ENCODE measurements at regions not wholly inside any gene's neighbourhood (a gene's known extent, or its start where the extent isn't known, plus 50 kb on each side); places are given as distances from the start of the nearest gene placed in this dataset.
"Not testable (repeated sequence)": the region's sequence is repeated elsewhere in the genome, so short reads cannot be mapped to it uniquely, and the experiment has no call there.

GRCh38 chr12:73612551-73612950, 925.1 kb upstream of the ATXN7L3B start:
- H3K36me3 ChIP-seq (ENCODE audit: insufficient read depth, low read length), result no peaks in the 10 kb centered on the region
- no peak overlapping the region for H3K4me3 ChIP-seq (ENCODE audit: low read length)
- no peak overlapping the region for H3K27ac ChIP-seq (ENCODE audit: low read length)
- H3K4me2 ChIP-seq (ENCODE audit: low read depth, low read length, poor library complexity, severe bottlenecking), result no peak overlapping the region
- H3K4me1 ChIP-seq (ENCODE audit: low read length), result no peaks in the 10 kb centered on the region
- H2AFZ ChIP-seq (ENCODE audit: low read length), result no peak overlapping the region
- no peaks in the 10 kb centered on the region for H3K27me3 ChIP-seq (ENCODE audit: low read length)
- H3K79me2 ChIP-seq (ENCODE audit: low read length), result no peaks in the 10 kb centered on the region
- H3K9ac ChIP-seq (ENCODE audit: low read length), result no peak overlapping the region
- H4K20me1 ChIP-seq (ENCODE audit: insufficient read depth, low read depth, low read length), result no peaks in the 10 kb centered on the region
- peaks cover 4% of the 10 kb centered on the region for H3K9me3 ChIP-seq (ENCODE audit: low read length)
- H3K9me2 ChIP-seq (replicated peaks; ENCODE audit: insufficient read depth, low read length), result no peaks in the 10 kb centered on the region
- no peak for DNase-seq

GRCh38 chr12:73623421-73623820, 914.2 kb upstream of the ATXN7L3B start:
- Histone ChIP-seq H3K36me3 (ENCODE audit: insufficient read depth, low read length) (no peaks in the 10 kb centered on the region), H3K9me3 (ENCODE audit: low read length) (peaks cover 24% of the 10 kb centered on the region), H3K4me3 (ENCODE audit: low read length) (no peak overlapping the region), H3K4me1 (ENCODE audit: low read length) (no peaks in the 10 kb centered on the region), H3K9me2 (replicated peaks; ENCODE audit: insufficient read depth, low read length) (no peaks in the 10 kb centered on the region), H3K27ac (ENCODE audit: low read length) (no peak overlapping the region), H4K20me1 (ENCODE audit: insufficient read depth, low read depth, low read length) (no peaks in the 10 kb centered on the region), H2AFZ (ENCODE audit: low read length) (no peak overlapping the region), H3K27me3 (ENCODE audit: low read length) (no peaks in the 10 kb centered on the region), H3K9ac (ENCODE audit: low read length) (no peak overlapping the region), H3K79me2 (ENCODE audit: low read length) (no peaks in the 10 kb centered on the region), H3K4me2 (ENCODE audit: low read depth, low read length, poor library complexity, severe bottlenecking) (no peak overlapping the region)
- no peak for DNase-seq

GRCh38 chr12:73625226-73625625, 912.4 kb upstream of the ATXN7L3B start:
- Histone ChIP-seq H3K4me1 (ENCODE audit: low read length) (no peaks in the 10 kb centered on the region), H4K20me1 (ENCODE audit: insufficient read depth, low read depth, low read length) (no peaks in the 10 kb centered on the region), H3K9ac (ENCODE audit: low read length) (no peak overlapping the region), H3K79me2 (ENCODE audit: low read length) (no peaks in the 10 kb centered on the region), H3K4me3 (ENCODE audit: low read length) (no peak overlapping the region), H3K4me2 (ENCODE audit: low read depth, low read length, poor library complexity, severe bottlenecking) (no peak overlapping the region), H3K9me2 (replicated peaks; ENCODE audit: insufficient read depth, low read length) (no peaks in the 10 kb centered on the region), H2AFZ (ENCODE audit: low read length) (no peak overlapping the region), H3K27me3 (ENCODE audit: low read length) (no peaks in the 10 kb centered on the region), H3K27ac (ENCODE audit: low read length) (no peak overlapping the region), H3K36me3 (ENCODE audit: insufficient read depth, low read length) (no peaks in the 10 kb centered on the region), H3K9me3 (ENCODE audit: low read length) (peaks cover 31% of the 10 kb centered on the region)
- no peak for DNase-seq

- Histone ChIP-seq H3K9ac (ENCODE audit: low read length) (no peak overlapping the region), H3K4me3 (ENCODE audit: low read length) (no peak overlapping the region), H3K9me3 (ENCODE audit: low read length) (peaks cover 26% of the 10 kb centered on the region), H3K9me2 (replicated peaks; ENCODE audit: insufficient read depth, low read length) (no peaks in the 10 kb centered on the region), H3K4me2 (ENCODE audit: low read depth, low read length, poor library complexity, severe bottlenecking) (no peak overlapping the region), H3K79me2 (ENCODE audit: low read length) (no peaks in the 10 kb centered on the region), H3K4me1 (ENCODE audit: low read length) (no peaks in the 10 kb centered on the region), H3K27me3 (ENCODE audit: low read length) (no peaks in the 10 kb centered on the region), H2AFZ (ENCODE audit: low read length) (no peak overlapping the region), H3K27ac (ENCODE audit: low read length) (no peak overlapping the region), H4K20me1 (ENCODE audit: insufficient read depth, low read depth, low read length) (no peaks in the 10 kb centered on the region), H3K36me3 (ENCODE audit: insufficient read depth, low read length) (no peaks in the 10 kb centered on the region)
- no peak for DNase-seq
Measured at GRCh38 chr12:73629171-73629570, 908.5 kb upstream of the ATXN7L3B start.

- Histone ChIP-seq H3K4me3 (ENCODE audit: low read length) (no peak overlapping the region), H3K9me3 (ENCODE audit: low read length) (peaks cover 25% of the 10 kb centered on the region), H3K27ac (ENCODE audit: low read length) (no peak overlapping the region), H3K36me3 (ENCODE audit: insufficient read depth, low read length) (no peaks in the 10 kb centered on the region), H2AFZ (ENCODE audit: low read length) (no peak overlapping the region), H3K4me2 (ENCODE audit: low read depth, low read length, poor library complexity, severe bottlenecking) (no peak overlapping the region), H3K4me1 (ENCODE audit: low read length) (no peaks in the 10 kb centered on the region), H3K9ac (ENCODE audit: low read length) (no peak overlapping the region), H4K20me1 (ENCODE audit: insufficient read depth, low read depth, low read length) (no peaks in the 10 kb centered on the region), H3K79me2 (ENCODE audit: low read length) (no peaks in the 10 kb centered on the region), H3K27me3 (ENCODE audit: low read length) (no peaks in the 10 kb centered on the region), H3K9me2 (replicated peaks; ENCODE audit: insufficient read depth, low read length) (no peaks in the 10 kb centered on the region)
- DNase-seq, result no peak
Measured at GRCh38 chr12:73629893-73630831, 907.5 kb upstream of the ATXN7L3B start.

GRCh38 chr12:73632191-73632590, 905.4 kb upstream of the ATXN7L3B start:
- H3K36me3 ChIP-seq (ENCODE audit: insufficient read depth, low read length), result no peaks in the 10 kb centered on the region
- H3K4me3 ChIP-seq (ENCODE audit: low read length), result no peak overlapping the region

GRCh38 chr12:73632661-73633060, 905.0 kb upstream of the ATXN7L3B start:
- Histone ChIP-seq H3K27ac (ENCODE audit: low read length) (no peak overlapping the region), H3K36me3 (ENCODE audit: insufficient read depth, low read length) (no peaks in the 10 kb centered on the region), H3K9me3 (ENCODE audit: low read length) (peaks cover 13% of the 10 kb centered on the region), H4K20me1 (ENCODE audit: insufficient read depth, low read depth, low read length) (no peaks in the 10 kb centered on the region), H3K9me2 (replicated peaks; ENCODE audit: insufficient read depth, low read length) (no peaks in the 10 kb centered on the region), H3K79me2 (ENCODE audit: low read length) (no peaks in the 10 kb centered on the region), H3K9ac (ENCODE audit: low read length) (no peak overlapping the region), H3K27me3 (ENCODE audit: low read length) (no peaks in the 10 kb centered on the region), H2AFZ (ENCODE audit: low read length) (no peak overlapping the region), H3K4me2 (ENCODE audit: low read depth, low read length, poor library complexity, severe bottlenecking) (no peak overlapping the region), H3K4me3 (ENCODE audit: low read length) (no peak overlapping the region), H3K4me1 (ENCODE audit: low read length) (no peaks in the 10 kb centered on the region)
- no peak for DNase-seq

More at GRCh38 chr12:73632191-73632590, 905.4 kb upstream of the ATXN7L3B start:
- Histone ChIP-seq H3K4me2 (ENCODE audit: low read depth, low read length, poor library complexity, severe bottlenecking) (no peak overlapping the region), H3K9me2 (replicated peaks; ENCODE audit: insufficient read depth, low read length) (no peaks in the 10 kb centered on the region), H3K79me2 (ENCODE audit: low read length) (no peaks in the 10 kb centered on the region), H3K9me3 (ENCODE audit: low read length) (peaks cover 13% of the 10 kb centered on the region), H4K20me1 (ENCODE audit: insufficient read depth, low read depth, low read length) (no peaks in the 10 kb centered on the region), H3K27me3 (ENCODE audit: low read length) (no peaks in the 10 kb centered on the region), H3K9ac (ENCODE audit: low read length) (no peak overlapping the region), H3K4me1 (ENCODE audit: low read length) (no peaks in the 10 kb centered on the region), H2AFZ (ENCODE audit: low read length) (no peak overlapping the region), H3K27ac (ENCODE audit: low read length) (no peak overlapping the region)
- no peak for DNase-seq

GRCh38 chr12:73639397-73639796, 898.2 kb upstream of the ATXN7L3B start:
- not testable (repeated sequence) for H3K9ac ChIP-seq (ENCODE audit: low read length); H3K27me3 ChIP-seq (ENCODE audit: low read length); H3K4me2 ChIP-seq (ENCODE audit: low read depth, low read length, poor library complexity, severe bottlenecking); H3K36me3 ChIP-seq (ENCODE audit: insufficient read depth, low read length); H2AFZ ChIP-seq (ENCODE audit: low read length); H3K4me1 ChIP-seq (ENCODE audit: low read length); H3K9me2 ChIP-seq (replicated peaks; ENCODE audit: insufficient read depth, low read length); H3K4me3 ChIP-seq (ENCODE audit: low read length); H3K79me2 ChIP-seq (ENCODE audit: low read length); DNase-seq; H3K27ac ChIP-seq (ENCODE audit: low read length); H4K20me1 ChIP-seq (ENCODE audit: insufficient read depth, low read depth, low read length)
- H3K9me3 ChIP-seq (ENCODE audit: low read length), result peaks cover 12% of the 10 kb centered on the region
